GM18861 (cell line): ENCODE measurements at regions not wholly inside any gene's neighbourhood (a gene's known extent, or its start where the extent isn't known, plus 50 kb on each side); places are given as distances from the start of the nearest gene placed in this dataset.

Experiments
- ATAC-seq: cut with Tn5 transposase; IDR thresholded peaks from one replicate; pipeline ENCODE4 v1.9.1; 2021; ENCODE audit not compliant: unreplicated experiment

DNA sequence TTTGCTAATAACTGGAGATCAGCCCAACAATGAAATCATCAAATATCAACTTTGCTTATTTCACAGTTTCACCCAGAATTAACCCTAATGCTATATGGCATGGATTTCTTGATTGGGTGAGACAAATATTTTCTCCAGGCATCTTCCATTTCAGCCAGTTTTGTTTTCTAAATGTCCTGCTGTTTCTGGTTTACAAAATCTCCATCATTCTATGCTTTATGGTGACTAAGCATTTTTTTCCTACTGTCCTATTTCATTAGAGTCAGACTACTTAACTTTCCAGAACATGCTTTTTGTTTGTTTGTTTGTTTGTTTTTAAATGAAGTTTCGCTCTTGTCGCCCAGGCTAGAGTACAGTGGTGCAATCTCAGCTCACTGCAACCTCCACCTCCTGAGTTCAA, 59.5 kb upstream of the EXOC2 start:
- no peak for ATAC-seq

DNA sequence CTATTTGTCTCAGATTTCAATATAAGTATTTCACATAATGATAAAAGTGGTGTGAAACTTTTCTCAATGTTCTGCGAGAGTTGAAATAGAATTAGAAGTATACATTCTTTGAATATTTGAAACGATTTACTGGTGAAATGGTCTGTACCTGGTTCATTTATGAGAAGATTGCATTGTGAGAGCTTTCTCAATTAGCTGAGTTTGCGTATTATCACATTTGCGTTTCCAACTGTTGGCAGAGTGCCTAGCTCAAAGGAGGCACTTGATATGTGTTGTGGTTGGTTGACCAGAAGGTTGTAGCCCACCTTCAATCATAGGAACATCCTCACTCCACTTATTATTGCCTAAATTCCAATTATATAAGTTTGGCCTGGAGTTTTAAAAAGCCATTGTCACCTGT, 58.8 kb upstream of the EXOC2 start:
- ATAC-seq: no peak

DNA sequence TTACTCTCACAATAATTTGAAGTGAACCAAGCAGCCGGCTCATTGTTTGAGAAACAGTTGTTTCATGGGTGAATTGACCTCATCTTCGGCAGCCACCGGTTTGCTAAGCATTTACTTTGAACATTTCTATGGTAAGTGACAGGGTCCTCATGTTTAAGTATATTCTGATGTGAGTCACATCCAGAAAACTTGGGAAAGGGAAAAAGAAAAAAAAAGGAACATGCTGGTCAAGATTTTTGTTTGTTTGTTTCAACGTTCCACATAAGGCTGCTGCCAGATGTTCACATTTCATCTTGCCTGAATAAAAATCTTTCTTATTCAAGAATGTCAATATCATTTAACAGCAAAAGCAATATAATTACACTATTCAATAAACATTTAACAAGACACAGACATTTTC, 55.0 kb upstream of the EXOC2 start:
- ATAC-seq: no peak

DNA sequence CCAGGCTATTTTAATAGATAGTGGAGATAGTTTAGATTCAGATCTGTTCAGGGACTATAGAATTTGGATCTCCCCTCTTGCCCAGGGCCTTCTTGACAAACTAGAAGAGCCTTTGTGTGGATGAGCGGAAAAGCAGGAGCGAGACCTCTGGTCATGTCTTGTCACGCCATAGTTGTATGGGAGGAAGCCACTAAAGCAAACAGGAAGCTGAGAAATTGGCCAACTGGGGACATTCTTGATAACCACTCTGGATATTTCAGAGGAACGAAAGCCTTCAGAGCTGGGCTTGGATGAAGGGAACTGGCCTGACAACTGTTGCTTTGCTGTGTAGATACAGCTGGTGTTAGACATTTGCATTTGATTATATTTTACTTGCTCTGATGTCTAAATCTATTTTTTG, 54.1 kb upstream of the EXOC2 start:
- ATAC-seq: no peak

DNA sequence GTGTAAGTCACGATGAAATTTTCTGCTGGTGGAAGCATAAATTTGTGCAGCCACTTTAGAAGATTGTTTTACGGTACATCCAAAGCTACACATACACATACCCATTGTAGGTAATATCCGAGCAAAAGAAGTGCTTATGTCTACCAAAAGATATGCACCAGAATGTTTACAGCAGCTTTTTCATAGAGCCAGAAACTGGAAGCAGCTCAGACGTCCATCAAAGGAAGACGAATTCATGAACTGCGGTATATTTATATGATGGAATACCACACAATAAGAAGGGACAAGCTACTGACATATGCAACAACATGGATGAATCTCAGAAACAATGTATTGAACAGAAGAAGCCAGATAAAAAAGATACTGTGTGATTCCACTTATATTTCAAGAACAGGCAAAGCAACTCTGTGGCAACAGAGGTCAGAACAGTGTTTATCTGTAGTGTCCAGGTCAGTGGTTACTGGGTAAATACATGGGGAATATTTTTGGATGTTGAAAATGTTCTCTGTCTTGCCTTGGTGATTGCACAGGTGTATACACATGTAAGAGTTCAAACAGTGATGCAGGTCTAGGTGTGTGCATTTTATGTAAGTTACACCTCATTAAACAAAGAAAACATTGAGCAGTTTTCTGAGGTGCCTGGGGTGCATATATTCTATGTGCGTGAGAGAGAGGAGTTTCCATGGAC, 51.9 kb upstream of the EXOC2 start:
- ATAC-seq: no peak

DNA sequence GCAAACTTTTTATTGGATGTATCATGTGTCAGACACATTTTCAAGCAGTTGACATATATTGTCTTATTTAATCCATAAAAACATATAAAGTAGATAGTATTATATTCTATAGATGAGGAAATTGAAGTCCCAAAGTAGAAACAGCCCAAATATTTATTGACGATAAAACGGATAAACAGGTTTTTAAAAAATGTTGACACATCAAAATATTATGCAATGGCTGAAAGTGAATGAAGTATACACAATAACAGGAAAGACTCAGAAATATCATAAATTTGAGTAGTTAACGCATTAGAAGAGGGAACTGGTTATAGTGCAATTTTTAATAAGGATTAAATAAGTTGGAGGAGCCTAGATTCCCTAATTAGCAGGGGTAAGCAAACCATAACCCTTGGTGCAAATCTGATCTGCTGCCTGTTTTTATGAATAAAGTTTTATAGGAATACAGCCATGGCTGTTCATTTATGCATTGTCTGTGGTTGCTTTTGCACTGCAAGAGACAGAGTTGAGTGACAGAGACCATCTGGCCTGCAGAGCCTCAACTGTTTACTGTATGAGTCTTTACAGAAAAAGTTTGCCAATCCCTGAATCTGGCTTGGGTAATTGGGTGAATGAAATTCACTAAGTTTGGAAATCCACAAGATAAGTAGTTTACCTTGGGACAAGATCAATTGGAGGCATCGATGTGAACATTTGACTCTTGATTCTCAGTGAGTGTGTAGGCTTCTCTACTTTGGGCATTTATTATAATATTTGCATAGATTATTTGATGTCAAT, 50.6 kb upstream of the EXOC2 start:
- ATAC-seq: no peak
